KMS-11 (cell line): ENCODE measurements at regions not wholly inside any gene's neighbourhood (a gene's known extent, or its start where the extent isn't known, plus 50 kb on each side); places are given as distances from the start of the nearest gene placed in this dataset.

Experiments
- H2AFZ ChIP-seq: fragments of 200-600 bp; sonication (generic); 2 replicates; pipeline ENCODE4 v1.6.1; 2016; ENCODE audit warnings: antibody characterized with exemption, mixed run types, low read depth
- H3K27ac ChIP-seq: fragments of 200-600 bp; sonication (generic); 2 replicates; pipeline ENCODE4 v1.6.1; 2016; ENCODE audit warnings: mild to moderate bottlenecking, mixed run types
- H3K27me3 ChIP-seq: fragments of 200-600 bp; sonication (generic); 2 replicates; pipeline ENCODE4 v1.6.1; 2017; ENCODE audit warnings: mild to moderate bottlenecking, low read depth, mixed run types, moderate library complexity; ENCODE audit not compliant: insufficient read depth
- H3K36me3 ChIP-seq: fragments of 200-600 bp; sonication (generic); 2 replicates; pipeline ENCODE4 v1.6.1; 2017; ENCODE audit warnings: mild to moderate bottlenecking, mixed run types; ENCODE audit not compliant: insufficient read depth
- H3K4me1 ChIP-seq: fragments of 200-600 bp; sonication (generic); 2 replicates; pipeline ENCODE4 v1.6.1; 2016; ENCODE audit warnings: mild to moderate bottlenecking, low read depth, mixed run types; ENCODE audit not compliant: poor library complexity, severe bottlenecking
- H3K4me2 ChIP-seq: fragments of 200-600 bp; sonication (generic); 2 replicates; pipeline ENCODE4 v1.7.0; 2016; ENCODE audit warnings: mild to moderate bottlenecking, mixed run types
- H3K4me3 ChIP-seq: fragments of 200-600 bp; sonication (generic); IDR thresholded peaks from 2 replicates; pipeline ENCODE4 v1.6.1; 2017; ENCODE audit warnings: low read depth, low read length, mixed read lengths; ENCODE audit not compliant: insufficient read depth
- H3K79me2 ChIP-seq: fragments of 200-600 bp; sonication (generic); 2 replicates; pipeline ENCODE4 v1.6.1; 2016; ENCODE audit warnings: low read depth, mixed run types; ENCODE audit not compliant: insufficient read depth
- H3K9ac ChIP-seq: fragments of 200-600 bp; sonication (generic); 2 replicates; pipeline ENCODE4 v1.6.1; 2016; ENCODE audit warnings: mild to moderate bottlenecking, mixed run types
- H4K20me1 ChIP-seq: fragments of 200-600 bp; sonication (generic); 2 replicates; pipeline ENCODE4 v1.6.1; 2016; ENCODE audit warnings: mild to moderate bottlenecking, mixed run types; ENCODE audit not compliant: insufficient read depth
- TF ChIP-seq, protein P1 (sequence below): fragments of 200-600 bp; sonication (generic); conservative IDR thresholded peaks from 2 replicates; pipeline ENCODE4 v1.6.1; 2017; ENCODE audit warnings: low read depth, mild to moderate bottlenecking, antibody characterized with exemption, low read length, moderate library complexity, mixed read lengths

DNA sequence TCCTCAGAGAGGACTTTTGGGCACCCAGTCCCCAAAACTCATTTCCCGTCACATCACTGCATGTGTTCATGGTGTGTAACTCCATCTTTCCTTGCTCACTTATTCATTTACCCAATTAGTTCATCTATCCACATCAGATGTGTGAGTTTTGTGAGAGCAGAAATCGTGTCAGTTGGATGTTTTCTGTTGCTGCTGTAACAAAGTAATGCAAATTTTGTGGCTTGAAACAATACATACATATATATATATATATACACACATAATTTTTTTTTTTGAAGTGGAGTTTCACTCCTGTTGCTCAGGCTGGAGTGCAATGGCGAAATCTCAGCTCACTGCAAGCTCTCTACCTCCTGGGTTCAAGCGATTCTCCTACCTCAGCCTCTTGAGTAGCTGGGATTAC, 70.5 kb upstream of the BOD1 start:
- Histone ChIP-seq H3K4me3 (no peak overlapping the region), H2AFZ (no peak overlapping the region), H3K27me3 (no peaks in the 10 kb centered on the region), H3K27ac (no peak overlapping the region), H3K36me3 (no peaks in the 10 kb centered on the region), H4K20me1 (no peaks in the 10 kb centered on the region), H3K79me2 (no peaks in the 10 kb centered on the region), H3K4me2 (no peak overlapping the region), H3K4me1 (peaks cover 8% of the 10 kb centered on the region), H3K9ac (no peak overlapping the region)
- TF ChIP-seq, protein P1, sequence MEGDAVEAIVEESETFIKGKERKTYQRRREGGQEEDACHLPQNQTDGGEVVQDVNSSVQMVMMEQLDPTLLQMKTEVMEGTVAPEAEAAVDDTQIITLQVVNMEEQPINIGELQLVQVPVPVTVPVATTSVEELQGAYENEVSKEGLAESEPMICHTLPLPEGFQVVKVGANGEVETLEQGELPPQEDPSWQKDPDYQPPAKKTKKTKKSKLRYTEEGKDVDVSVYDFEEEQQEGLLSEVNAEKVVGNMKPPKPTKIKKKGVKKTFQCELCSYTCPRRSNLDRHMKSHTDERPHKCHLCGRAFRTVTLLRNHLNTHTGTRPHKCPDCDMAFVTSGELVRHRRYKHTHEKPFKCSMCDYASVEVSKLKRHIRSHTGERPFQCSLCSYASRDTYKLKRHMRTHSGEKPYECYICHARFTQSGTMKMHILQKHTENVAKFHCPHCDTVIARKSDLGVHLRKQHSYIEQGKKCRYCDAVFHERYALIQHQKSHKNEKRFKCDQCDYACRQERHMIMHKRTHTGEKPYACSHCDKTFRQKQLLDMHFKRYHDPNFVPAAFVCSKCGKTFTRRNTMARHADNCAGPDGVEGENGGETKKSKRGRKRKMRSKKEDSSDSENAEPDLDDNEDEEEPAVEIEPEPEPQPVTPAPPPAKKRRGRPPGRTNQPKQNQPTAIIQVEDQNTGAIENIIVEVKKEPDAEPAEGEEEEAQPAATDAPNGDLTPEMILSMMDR: no peak

DNA sequence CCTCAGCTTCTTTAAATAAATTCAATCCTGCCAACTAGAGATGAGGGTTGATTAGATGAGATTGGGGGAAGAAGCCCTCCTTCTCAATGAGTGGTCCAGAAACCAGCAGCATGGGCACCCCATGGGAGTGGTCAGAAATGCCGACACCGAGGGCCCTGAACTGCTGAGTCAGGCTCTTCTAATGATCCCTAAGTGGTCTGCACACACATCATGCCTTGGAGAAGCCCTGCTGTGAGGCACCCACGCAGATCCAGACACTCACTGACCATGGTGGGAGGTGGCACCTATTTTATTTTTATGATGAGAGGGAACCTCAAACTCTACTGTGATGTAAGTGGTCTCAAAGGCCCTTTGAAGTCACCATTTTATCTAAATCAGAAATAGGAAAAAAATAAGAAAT, 72.3 kb upstream of the BOD1 start:
- no peaks in the 10 kb centered on the region for H3K4me1 ChIP-seq
- no peaks in the 10 kb centered on the region for H3K27me3 ChIP-seq
- no peak overlapping the region for H2AFZ ChIP-seq
- no peak overlapping the region for H3K9ac ChIP-seq
- H3K4me2 ChIP-seq: no peak overlapping the region
- no peaks in the 10 kb centered on the region for H3K79me2 ChIP-seq
- no peaks in the 10 kb centered on the region for H4K20me1 ChIP-seq
- no peak overlapping the region for H3K27ac ChIP-seq
- TF ChIP-seq, protein P1: no peak
- H3K36me3 ChIP-seq: no peaks in the 10 kb centered on the region
- H3K4me3 ChIP-seq: no peak overlapping the region

DNA sequence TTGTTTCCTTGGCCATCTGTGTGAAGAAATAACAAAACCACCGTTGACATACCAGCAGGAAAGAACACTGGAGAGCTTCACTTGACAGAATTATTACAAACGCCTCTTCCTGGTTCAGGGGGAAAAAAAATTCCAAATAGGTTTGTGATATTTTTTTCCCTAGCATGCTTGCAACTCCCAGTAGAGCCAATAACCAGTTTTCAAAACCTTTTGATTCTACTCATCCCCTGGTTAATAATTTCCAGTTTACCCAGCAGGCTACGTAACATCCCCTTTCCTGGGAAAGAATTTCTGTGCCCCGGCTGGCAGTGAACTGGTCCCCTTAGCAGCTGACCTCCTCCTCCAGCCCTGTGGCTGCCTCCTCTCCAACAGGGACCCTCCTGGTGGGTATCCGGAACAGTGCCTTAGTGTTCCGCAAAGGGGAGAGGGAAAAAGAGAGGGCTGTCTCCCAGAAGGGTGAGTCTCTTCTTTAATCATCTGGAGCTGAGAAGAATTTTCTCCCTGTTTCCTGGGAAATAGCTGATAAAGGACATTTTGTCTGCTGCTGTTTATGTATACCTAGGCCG, 72.8 kb upstream of the BOD1 start:
- Histone ChIP-seq H3K4me1 (no peaks in the 10 kb centered on the region), H3K4me2 (no peak overlapping the region), H3K9ac (no peak overlapping the region), H3K27ac (no peak overlapping the region), H3K27me3 (no peaks in the 10 kb centered on the region), H3K79me2 (no peaks in the 10 kb centered on the region), H2AFZ (no peak overlapping the region), H3K36me3 (no peaks in the 10 kb centered on the region), H4K20me1 (no peaks in the 10 kb centered on the region), H3K4me3 (no peak overlapping the region)
- TF ChIP-seq, protein P1: no peak

DNA sequence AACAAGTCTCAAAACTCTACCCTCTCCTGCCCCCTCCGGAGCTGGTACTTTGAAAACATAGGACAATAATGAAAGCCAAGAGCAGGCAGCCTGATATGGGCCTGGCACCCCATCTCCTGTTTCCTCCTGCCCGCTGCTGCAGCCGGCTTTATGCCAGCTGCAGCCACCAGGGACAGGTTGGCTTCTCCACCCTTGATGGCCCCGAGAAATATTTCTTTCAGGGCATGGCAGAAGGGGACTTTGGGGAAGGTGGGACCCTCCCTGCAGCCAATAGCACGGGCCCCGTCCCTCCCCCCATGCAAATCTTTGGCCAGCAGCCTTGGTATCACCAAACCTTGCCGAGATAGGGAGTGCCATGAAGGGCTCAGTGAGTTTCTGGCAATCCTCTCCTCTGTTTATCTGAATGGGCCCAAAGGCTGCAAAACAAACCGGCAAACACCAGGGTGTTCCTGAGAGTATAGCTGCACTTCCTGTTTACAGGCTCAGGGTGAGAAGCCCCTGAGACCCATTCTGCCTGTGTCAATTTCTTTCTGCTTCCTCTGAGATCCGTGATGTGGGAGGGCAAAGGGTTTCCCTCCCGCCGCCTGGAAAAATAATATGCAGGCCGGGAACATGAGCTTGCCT, 73.4 kb upstream of the BOD1 start:
- H3K4me3 ChIP-seq: no peak overlapping the region
- TF ChIP-seq, protein P1: no peak
- no peaks in the 10 kb centered on the region for H3K79me2 ChIP-seq
- no peak overlapping the region for H3K4me2 ChIP-seq
- no peaks in the 10 kb centered on the region for H3K27me3 ChIP-seq
- no peak overlapping the region for H2AFZ ChIP-seq
- no peak overlapping the region for H3K9ac ChIP-seq
- H4K20me1 ChIP-seq: no peaks in the 10 kb centered on the region
- no peak overlapping the region for H3K27ac ChIP-seq
- no peaks in the 10 kb centered on the region for H3K4me1 ChIP-seq
- no peaks in the 10 kb centered on the region for H3K36me3 ChIP-seq
